Fibroblast of lung (primary cell): ENCODE measurements at regions not wholly inside any gene's neighbourhood (a gene's known extent, or its start where the extent isn't known, plus 50 kb on each side); places are given as distances from the start of the nearest gene placed in this dataset.

Experiments used
- DNase-seq, 2 donors: peaks; one replicate each; pipeline versions ENCODE4 v3.0.0 to v3.0.0-alpha.2; 2010; ENCODE audit warnings: low read depth in 2 of 2
- H2AFZ ChIP-seq: 2 replicates; pipeline ENCODE4 v1.5.1; 2012; ENCODE audit warnings: low read length, control low read depth, inconsistent platforms
- H3K27ac ChIP-seq: 2 replicates; pipeline ENCODE4 v1.5.1; 2011; ENCODE audit warnings: low read length, control low read depth; ENCODE audit not compliant: insufficient read depth
- H3K27me3 ChIP-seq: 2 replicates; pipeline ENCODE4 v1.5.1; 2011; ENCODE audit warnings: mild to moderate bottlenecking, low read length; ENCODE audit not compliant: control insufficient read depth, insufficient read depth
- H3K36me3 ChIP-seq: 2 replicates; pipeline ENCODE4 v1.5.1; 2011; ENCODE audit warnings: low read length; ENCODE audit not compliant: control insufficient read depth, insufficient read depth
- H3K4me1 ChIP-seq: 2 replicates; pipeline ENCODE4 v1.5.1; 2011; ENCODE audit warnings: low read length; ENCODE audit not compliant: control insufficient read depth, insufficient read depth; ENCODE audit errors: extremely low read depth
- H3K4me2 ChIP-seq: 2 replicates; pipeline ENCODE4 v1.5.1; 2011; ENCODE audit warnings: low read length, control low read depth; ENCODE audit not compliant: insufficient read depth; ENCODE audit errors: extremely low read depth
- H3K4me3 ChIP-seq, 4 experiments: fragments of 200-600 bp in 1 of 4; sonication (generic) in 1 of 4; replicated peaks in 1 of 4; 2 replicates each; pipeline ENCODE4 v1.5.1; 2011 to 2016; ENCODE audit warnings: low read length in 4 of 4, low read depth in 3 of 4, mild to moderate bottlenecking in 3 of 4, control low read depth in 2 of 4, inconsistent platforms in 1 of 4, mixed read lengths in 1 of 4; ENCODE audit not compliant: insufficient read depth in 1 of 4; ENCODE audit errors: control extremely low read depth in 1 of 4
- H3K79me2 ChIP-seq: 2 replicates; pipeline ENCODE4 v1.5.1; 2012; ENCODE audit warnings: mild to moderate bottlenecking, low read length, inconsistent platforms; ENCODE audit not compliant: control insufficient read depth, insufficient read depth
- H3K9ac ChIP-seq: 2 replicates; pipeline ENCODE4 v1.5.1; 2011; ENCODE audit warnings: mild to moderate bottlenecking, low read length, control low read depth; ENCODE audit not compliant: insufficient read depth
- H3K9me3 ChIP-seq: 2 replicates; pipeline ENCODE4 v1.5.1; 2012; ENCODE audit warnings: low read depth, low read length; ENCODE audit not compliant: control insufficient read depth, insufficient read depth
- H4K20me1 ChIP-seq: 2 replicates; pipeline ENCODE4 v1.5.1; 2011; ENCODE audit warnings: low read length; ENCODE audit not compliant: control insufficient read depth, insufficient read depth; ENCODE audit errors: extremely low read depth
- CTCF ChIP-seq, 2 donors: IDR thresholded peaks in 1 of 2; conservative IDR thresholded peaks in 1 of 2; 1 replicate in 1 of 2; 2 replicates in 1 of 2; pipeline ENCODE4 v1.5.1; 2011 to 2012; ENCODE audit warnings: low read length in 2 of 2, control low read depth in 1 of 2, inconsistent platforms in 1 of 2, low read depth in 1 of 2, mild to moderate bottlenecking in 1 of 2
- EZH2 ChIP-seq: IDR thresholded peaks from 2 replicates; pipeline ENCODE4 v1.5.1; 2012; ENCODE audit warnings: low read length, control low read depth, mild to moderate bottlenecking; ENCODE audit errors: missing control alignments

GRCh38 chr6:48474830-48475229, 363.8 kb upstream of the PTCHD4 start:
- no peak overlapping the region for H3K9ac ChIP-seq
- no peak overlapping the region for H2AFZ ChIP-seq
- H3K4me3 ChIP-seq = no peak overlapping the region
- no peaks in the 10 kb centered on the region for H3K79me2 ChIP-seq
- no peaks in the 10 kb centered on the region for H3K27me3 ChIP-seq
- no peak overlapping the region for H3K27ac ChIP-seq
- H4K20me1 ChIP-seq = no peaks in the 10 kb centered on the region
- H3K36me3 ChIP-seq = no peaks in the 10 kb centered on the region
- DNase-seq = peak; percentile 1 to 35
- no peaks in the 10 kb centered on the region for H3K4me1 ChIP-seq
- TF ChIP-seq EZH2 (no peak), CTCF (conservative IDR thresholded peaks at IDR 0.05 in 1 of 2, IDR thresholded peaks at IDR 0.05 in 1 of 2; ENCODE audit: low read depth in 1 of 2, low read length in 2 of 2) (no peak)
- no peaks in the 10 kb centered on the region for H3K9me3 ChIP-seq
- no peak overlapping the region for H3K4me2 ChIP-seq

- Histone ChIP-seq H3K4me2 (no peak overlapping the region), H3K27ac (no peak overlapping the region), H3K4me1 (no peaks in the 10 kb centered on the region), H4K20me1 (no peaks in the 10 kb centered on the region), H3K4me3 (no peak overlapping the region), H3K79me2 (no peaks in the 10 kb centered on the region), H3K27me3 (no peaks in the 10 kb centered on the region), H3K36me3 (no peaks in the 10 kb centered on the region), H2AFZ (no peak overlapping the region), H3K9me3 (no peaks in the 10 kb centered on the region), H3K9ac (no peak overlapping the region)
- TF ChIP-seq EZH2 = no peak
- TF ChIP-seq CTCF (conservative IDR thresholded peaks at IDR 0.05 in 1 of 2, IDR thresholded peaks at IDR 0.05 in 1 of 2; ENCODE audit: low read depth in 1 of 2, low read length in 2 of 2) = no peak
- DNase-seq = peak in 1 of 2 donors; percentile 4
Observed at GRCh38 chr6:48474136-48474535, 363.1 kb upstream of the PTCHD4 start.

GRCh38 chr6:48472535-48472934, 361.5 kb upstream of the PTCHD4 start:
- H3K4me2 ChIP-seq = no peak overlapping the region
- peak in 1 of 2 donors; percentile 12 for DNase-seq
- no peaks in the 10 kb centered on the region for H4K20me1 ChIP-seq
- H3K79me2 ChIP-seq = no peaks in the 10 kb centered on the region
- H3K27me3 ChIP-seq = no peaks in the 10 kb centered on the region
- H3K36me3 ChIP-seq = no peaks in the 10 kb centered on the region
- H3K27ac ChIP-seq = no peak overlapping the region
- H3K4me3 ChIP-seq = no peak overlapping the region
- no peak overlapping the region for H3K9ac ChIP-seq
- TF ChIP-seq EZH2 (no peak), CTCF (conservative IDR thresholded peaks at IDR 0.05 in 1 of 2, IDR thresholded peaks at IDR 0.05 in 1 of 2; ENCODE audit: low read depth in 1 of 2, low read length in 2 of 2) (no peak)
- no peaks in the 10 kb centered on the region for H3K4me1 ChIP-seq
- no peaks in the 10 kb centered on the region for H3K9me3 ChIP-seq
- no peak overlapping the region for H2AFZ ChIP-seq
